DND-41 (cell line): ENCODE measurements at regions not wholly inside any gene's neighbourhood (a gene's known extent, or its start where the extent isn't known, plus 50 kb on each side); places are given as distances from the start of the nearest gene placed in this dataset.

Experiments used
- CTCF ChIP-seq: IDR thresholded peaks from 2 replicates; pipeline ENCODE4 v1.5.1; 2012; ENCODE audit warnings: borderline replicate concordance, low read length, moderate library complexity, mild to moderate bottlenecking; ENCODE audit not compliant: poor library complexity, severe bottlenecking; ENCODE audit errors: extremely low read depth
- EZH2 ChIP-seq: IDR thresholded peaks from 3 replicates; pipeline ENCODE4 v1.6.1; 2012; ENCODE audit warnings: borderline replicate concordance, low read depth, mild to moderate bottlenecking, moderate library complexity, low read length, inconsistent platforms; ENCODE audit not compliant: severe bottlenecking

GRCh38 chr2:143954844-143955243 lies 565.1 kb downstream of the ZEB2 start:
- no peak for TF ChIP-seq EZH2
- no peak for TF ChIP-seq CTCF
